ENCODE measurements at regions not wholly inside any gene's neighbourhood (a gene's known extent, or its start where the extent isn't known, plus 50 kb on each side); places are given as distances from the start of the nearest gene placed in this dataset.

GRCh38 chr9:134258828-134259546, 67.3 kb upstream of the RXRA start:
- no peaks in the 10 kb centered on the region for H4K20me1 ChIP-seq (ENCODE audit: insufficient read depth)
- CTCF ChIA-PET: no interaction called here
- no peaks in the 10 kb centered on the region for H3K4me1 ChIP-seq (ENCODE audit: control insufficient read depth in 1 of 2, insufficient read depth in 2 of 2, low read length in 2 of 2)
- peaks cover under 1% of the 10 kb centered on the region; the same call in 1 of the 2 replicates for H3K27me3 ChIP-seq (ENCODE audit: insufficient read depth, low read length)
- H3K36me3 ChIP-seq (ENCODE audit: control insufficient read depth in 1 of 2, insufficient read depth in 2 of 2, low read length in 2 of 2): no peaks in the 10 kb centered on the region
- intact Hi-C loops (cut with micrococcal nuclease): no loop called here
- H3K9me2 ChIP-seq (ENCODE audit: insufficient read depth): no peaks in the 10 kb centered on the region
- no peak overlapping the region for H3K4me3 ChIP-seq (replicated peaks in 1 of 2; ENCODE audit: low read depth in 1 of 2, low read length in 2 of 2)
- no peak for ATAC-seq
- no peak overlapping the region for H3K9ac ChIP-seq (ENCODE audit: low read length)
- H3K4me2 ChIP-seq (ENCODE audit: low read length): no peak overlapping the region
- no TSS peak for BruUV-seq (replicated peaks)
- no peak for DNase-seq (ENCODE audit: low read depth, low spot score)
- no peak overlapping the region for H3K27ac ChIP-seq (ENCODE audit: low read depth, low read length)
- H3K9me3 ChIP-seq (ENCODE audit: control insufficient read depth in 1 of 2, insufficient read depth in 1 of 2, low read depth in 1 of 2, low read length in 2 of 2): no peaks in the 10 kb centered on the region
- H3K79me2 ChIP-seq (ENCODE audit: insufficient read depth, low read length): no peaks in the 10 kb centered on the region
- H2AFZ ChIP-seq (ENCODE audit: low read depth, low read length, poor library complexity, severe bottlenecking): no peak overlapping the region
- RAD21 ChIA-PET (ENCODE audit: low non-redundant PET in 1 of 2, low total read pairs in 2 of 2, uncharacterized antibody in 2 of 2, unreplicated experiment in 2 of 2): no interaction called here
- TF ChIP-seq, protein P1, sequence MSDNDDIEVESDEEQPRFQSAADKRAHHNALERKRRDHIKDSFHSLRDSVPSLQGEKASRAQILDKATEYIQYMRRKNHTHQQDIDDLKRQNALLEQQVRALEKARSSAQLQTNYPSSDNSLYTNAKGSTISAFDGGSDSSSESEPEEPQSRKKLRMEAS (IDR thresholded peaks at IDR 0.05): no peak
- TF ChIP-seq EZH2 (IDR thresholded peaks at IDR 0.05): no peak
- TF ChIP-seq EGR1 (IDR thresholded peaks at IDR 0.05; ENCODE audit: low read depth): no peak
- TF ChIP-seq TCF7L2 (IDR thresholded peaks at IDR 0.05; ENCODE audit: borderline replicate concordance, extremely low read depth, insufficient read depth, insufficient read length): no peak
- no peak for TF ChIP-seq CBX3 (IDR thresholded peaks at IDR 0.05; ENCODE audit: low read depth)
- TF ChIP-seq POLR2AphosphoS5 (IDR thresholded peaks at IDR 0.05; ENCODE audit: low read depth, low read length): no peak
- TF ChIP-seq, protein P2, sequence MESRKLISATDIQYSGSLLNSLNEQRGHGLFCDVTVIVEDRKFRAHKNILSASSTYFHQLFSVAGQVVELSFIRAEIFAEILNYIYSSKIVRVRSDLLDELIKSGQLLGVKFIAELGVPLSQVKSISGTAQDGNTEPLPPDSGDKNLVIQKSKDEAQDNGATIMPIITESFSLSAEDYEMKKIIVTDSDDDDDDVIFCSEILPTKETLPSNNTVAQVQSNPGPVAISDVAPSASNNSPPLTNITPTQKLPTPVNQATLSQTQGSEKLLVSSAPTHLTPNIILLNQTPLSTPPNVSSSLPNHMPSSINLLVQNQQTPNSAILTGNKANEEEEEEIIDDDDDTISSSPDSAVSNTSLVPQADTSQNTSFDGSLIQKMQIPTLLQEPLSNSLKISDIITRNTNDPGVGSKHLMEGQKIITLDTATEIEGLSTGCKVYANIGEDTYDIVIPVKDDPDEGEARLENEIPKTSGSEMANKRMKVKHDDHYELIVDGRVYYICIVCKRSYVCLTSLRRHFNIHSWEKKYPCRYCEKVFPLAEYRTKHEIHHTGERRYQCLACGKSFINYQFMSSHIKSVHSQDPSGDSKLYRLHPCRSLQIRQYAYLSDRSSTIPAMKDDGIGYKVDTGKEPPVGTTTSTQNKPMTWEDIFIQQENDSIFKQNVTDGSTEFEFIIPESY (IDR thresholded peaks at IDR 0.05; ENCODE audit: extremely low read depth, insufficient replicate concordance, low read length): no peak
- TF ChIP-seq CTCF (IDR thresholded peaks at IDR 0.05 in 2 of 3, conservative IDR thresholded peaks at IDR 0.05 in 1 of 3; ENCODE audit: borderline replicate concordance in 1 of 3, insufficient read depth in 1 of 3, low read depth in 2 of 3, low read length in 2 of 3): no peak
- TF ChIP-seq, protein P3, sequence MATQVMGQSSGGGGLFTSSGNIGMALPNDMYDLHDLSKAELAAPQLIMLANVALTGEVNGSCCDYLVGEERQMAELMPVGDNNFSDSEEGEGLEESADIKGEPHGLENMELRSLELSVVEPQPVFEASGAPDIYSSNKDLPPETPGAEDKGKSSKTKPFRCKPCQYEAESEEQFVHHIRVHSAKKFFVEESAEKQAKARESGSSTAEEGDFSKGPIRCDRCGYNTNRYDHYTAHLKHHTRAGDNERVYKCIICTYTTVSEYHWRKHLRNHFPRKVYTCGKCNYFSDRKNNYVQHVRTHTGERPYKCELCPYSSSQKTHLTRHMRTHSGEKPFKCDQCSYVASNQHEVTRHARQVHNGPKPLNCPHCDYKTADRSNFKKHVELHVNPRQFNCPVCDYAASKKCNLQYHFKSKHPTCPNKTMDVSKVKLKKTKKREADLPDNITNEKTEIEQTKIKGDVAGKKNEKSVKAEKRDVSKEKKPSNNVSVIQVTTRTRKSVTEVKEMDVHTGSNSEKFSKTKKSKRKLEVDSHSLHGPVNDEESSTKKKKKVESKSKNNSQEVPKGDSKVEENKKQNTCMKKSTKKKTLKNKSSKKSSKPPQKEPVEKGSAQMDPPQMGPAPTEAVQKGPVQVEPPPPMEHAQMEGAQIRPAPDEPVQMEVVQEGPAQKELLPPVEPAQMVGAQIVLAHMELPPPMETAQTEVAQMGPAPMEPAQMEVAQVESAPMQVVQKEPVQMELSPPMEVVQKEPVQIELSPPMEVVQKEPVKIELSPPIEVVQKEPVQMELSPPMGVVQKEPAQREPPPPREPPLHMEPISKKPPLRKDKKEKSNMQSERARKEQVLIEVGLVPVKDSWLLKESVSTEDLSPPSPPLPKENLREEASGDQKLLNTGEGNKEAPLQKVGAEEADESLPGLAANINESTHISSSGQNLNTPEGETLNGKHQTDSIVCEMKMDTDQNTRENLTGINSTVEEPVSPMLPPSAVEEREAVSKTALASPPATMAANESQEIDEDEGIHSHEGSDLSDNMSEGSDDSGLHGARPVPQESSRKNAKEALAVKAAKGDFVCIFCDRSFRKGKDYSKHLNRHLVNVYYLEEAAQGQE (IDR thresholded peaks at IDR 0.05; ENCODE audit: low read depth): no peak
- TF ChIP-seq ZNF274 (IDR thresholded peaks at IDR 0.05; ENCODE audit: low read depth, low read length): no peak
- no peak for TF ChIP-seq SIN3A (IDR thresholded peaks at IDR 0.05; ENCODE audit: low read depth)
- TF ChIP-seq CEBPB (IDR thresholded peaks at IDR 0.05; ENCODE audit: low read depth): no peak
- POLR2A ChIA-PET: no interaction called here
